ENCODE measurements at regions not wholly inside any gene's neighbourhood (a gene's known extent, or its start where the extent isn't known, plus 50 kb on each side); places are given as distances from the start of the nearest gene placed in this dataset.

- Histone ChIP-seq H3K9me3 (ENCODE audit: low read depth) (no peaks in the 10 kb centered on the region), H3K4me2 (no peak overlapping the region), H3K27me3 (no peaks in the 10 kb centered on the region), H3K79me2 (ENCODE audit: low read depth) (no peaks in the 10 kb centered on the region), H3K27ac (no peak overlapping the region), H3K36me3 (no peaks in the 10 kb centered on the region), H3F3A (ENCODE audit: low read depth) (no peaks in the 10 kb centered on the region), H3K4me3 (no peak overlapping the region), H4K20me1 (ENCODE audit: low read depth) (no peaks in the 10 kb centered on the region), H2AFZ (replicated peaks) (no peak overlapping the region), H3K9ac (no peak overlapping the region), H3K4me1 (no peaks in the 10 kb centered on the region)
- Mint-ChIP-seq H3K9me3 (no peaks in the 10 kb centered on the region), H3K4me3 (no peak overlapping the region), H3K4me1 (no peaks in the 10 kb centered on the region), H3K27ac (no peak overlapping the region), H3K36me3 (no peaks in the 10 kb centered on the region), H3K27me3 (ENCODE audit: insufficient read depth, low read depth) (peaks cover 2% of the 10 kb centered on the region)
- no peak for DNase-seq (ENCODE audit: low spot score)
- TF ChIP-seq EZH2 (IDR thresholded peaks at IDR 0.05), result no peak
- no peak for TF ChIP-seq EZH2phosphoT487 (IDR thresholded peaks at IDR 0.05)
- TF ChIP-seq, protein P1, sequence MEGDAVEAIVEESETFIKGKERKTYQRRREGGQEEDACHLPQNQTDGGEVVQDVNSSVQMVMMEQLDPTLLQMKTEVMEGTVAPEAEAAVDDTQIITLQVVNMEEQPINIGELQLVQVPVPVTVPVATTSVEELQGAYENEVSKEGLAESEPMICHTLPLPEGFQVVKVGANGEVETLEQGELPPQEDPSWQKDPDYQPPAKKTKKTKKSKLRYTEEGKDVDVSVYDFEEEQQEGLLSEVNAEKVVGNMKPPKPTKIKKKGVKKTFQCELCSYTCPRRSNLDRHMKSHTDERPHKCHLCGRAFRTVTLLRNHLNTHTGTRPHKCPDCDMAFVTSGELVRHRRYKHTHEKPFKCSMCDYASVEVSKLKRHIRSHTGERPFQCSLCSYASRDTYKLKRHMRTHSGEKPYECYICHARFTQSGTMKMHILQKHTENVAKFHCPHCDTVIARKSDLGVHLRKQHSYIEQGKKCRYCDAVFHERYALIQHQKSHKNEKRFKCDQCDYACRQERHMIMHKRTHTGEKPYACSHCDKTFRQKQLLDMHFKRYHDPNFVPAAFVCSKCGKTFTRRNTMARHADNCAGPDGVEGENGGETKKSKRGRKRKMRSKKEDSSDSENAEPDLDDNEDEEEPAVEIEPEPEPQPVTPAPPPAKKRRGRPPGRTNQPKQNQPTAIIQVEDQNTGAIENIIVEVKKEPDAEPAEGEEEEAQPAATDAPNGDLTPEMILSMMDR (IDR thresholded peaks at IDR 0.05), result no peak
These were observed 964.5 kb upstream of the MBL2 start for GRCh38 chr10:53737132-53737531.

DNA sequence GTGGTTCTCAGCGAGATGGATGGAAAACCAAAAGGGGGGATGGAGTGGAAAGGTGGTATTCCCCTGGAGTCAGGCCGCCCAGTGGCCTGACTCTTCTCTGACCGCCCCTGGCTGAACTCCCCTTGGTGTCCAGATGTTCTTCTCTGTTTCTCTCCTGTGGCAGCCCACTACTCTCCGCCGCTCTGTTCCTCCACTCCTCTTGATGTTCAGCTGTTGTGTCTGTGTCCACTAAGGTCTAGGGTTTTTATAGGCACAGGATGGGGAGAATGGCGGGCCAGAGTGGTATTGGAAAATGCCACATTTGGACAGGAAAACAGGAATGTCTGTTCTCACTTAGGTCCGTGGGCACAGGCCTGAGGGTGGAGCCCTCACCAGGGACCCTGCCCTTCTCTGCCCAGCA lies 954.3 kb upstream of the MBL2 start:
- DNase-seq (ENCODE audit: low spot score), result no peak
- Mint-ChIP-seq H3K4me3 (no peak overlapping the region), H3K27ac (no peak overlapping the region), H3K4me1 (no peaks in the 10 kb centered on the region), H3K27me3 (ENCODE audit: insufficient read depth, low read depth) (peaks cover 3% of the 10 kb centered on the region), H3K9me3 (no peaks in the 10 kb centered on the region), H3K36me3 (no peaks in the 10 kb centered on the region)
- Histone ChIP-seq H3K27ac (no peak overlapping the region), H2AFZ (replicated peaks) (no peak overlapping the region), H3F3A (ENCODE audit: low read depth) (no peaks in the 10 kb centered on the region), H3K4me2 (no peak overlapping the region), H3K79me2 (ENCODE audit: low read depth) (no peaks in the 10 kb centered on the region), H3K9ac (no peak overlapping the region), H3K27me3 (no peaks in the 10 kb centered on the region), H3K9me3 (ENCODE audit: low read depth) (no peaks in the 10 kb centered on the region), H3K36me3 (no peaks in the 10 kb centered on the region), H3K4me1 (no peaks in the 10 kb centered on the region), H4K20me1 (ENCODE audit: low read depth) (no peaks in the 10 kb centered on the region), H3K4me3 (no peak overlapping the region)
- TF ChIP-seq EZH2 (IDR thresholded peaks at IDR 0.05), result no peak
- TF ChIP-seq EZH2phosphoT487 (IDR thresholded peaks at IDR 0.05), result no peak

DNA sequence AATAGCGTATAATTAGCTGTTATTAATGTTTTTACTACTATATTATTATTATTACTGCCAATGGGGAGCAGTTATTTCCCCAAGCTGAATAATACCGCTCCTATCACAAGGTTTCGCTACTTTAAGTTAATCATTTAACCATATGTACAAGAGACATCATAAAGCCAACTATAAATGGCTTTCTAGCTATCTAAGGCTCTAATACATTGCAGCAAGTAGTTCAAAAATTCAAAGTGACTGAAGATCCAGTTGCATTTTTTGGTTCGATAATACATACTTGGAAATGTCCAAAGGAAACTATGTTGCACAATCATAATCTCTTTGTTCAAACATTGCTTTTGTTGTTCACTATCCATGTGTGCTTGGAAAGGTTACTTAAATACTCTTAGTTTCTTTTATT lies 952.0 kb upstream of the MBL2 start:
- DNase-seq (ENCODE audit: low spot score), result no peak

DNA sequence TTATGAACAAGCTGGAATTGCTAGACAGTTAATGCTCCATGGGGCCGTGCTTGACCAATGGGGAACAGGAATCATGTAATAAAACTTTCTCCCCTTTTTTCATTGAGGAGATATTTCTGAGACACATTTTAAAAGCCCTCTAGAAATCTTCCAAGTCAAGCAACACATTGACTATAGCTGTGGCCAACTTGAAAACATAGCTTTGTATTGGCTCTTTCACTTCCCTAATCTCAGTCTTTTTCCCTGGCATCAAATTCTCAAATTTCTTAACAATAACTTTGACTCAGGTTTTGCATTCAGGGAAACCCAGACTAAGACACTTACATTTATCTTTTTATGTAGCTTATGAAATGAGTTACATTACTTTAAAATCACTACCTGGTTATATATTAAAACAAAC lies 947.1 kb upstream of the MBL2 start:
- Mint-ChIP-seq H3K27me3 (ENCODE audit: insufficient read depth, low read depth) (no peaks in the 10 kb centered on the region), H3K27ac (no peak overlapping the region)

More for the DNA sequence above, 952.0 kb upstream of the MBL2 start:
- Histone ChIP-seq H3K4me3 (no peak overlapping the region), H3K36me3 (no peaks in the 10 kb centered on the region), H3K79me2 (ENCODE audit: low read depth) (no peaks in the 10 kb centered on the region), H3K9ac (no peak overlapping the region), H3K27ac (no peak overlapping the region), H3F3A (ENCODE audit: low read depth) (no peaks in the 10 kb centered on the region), H3K27me3 (no peaks in the 10 kb centered on the region), H4K20me1 (ENCODE audit: low read depth) (no peaks in the 10 kb centered on the region), H3K9me3 (ENCODE audit: low read depth) (no peaks in the 10 kb centered on the region), H2AFZ (replicated peaks) (no peak overlapping the region), H3K4me1 (no peaks in the 10 kb centered on the region), H3K4me2 (no peak overlapping the region)
- H3K27ac Mint-ChIP-seq, result no peak overlapping the region
- H3K9me3 Mint-ChIP-seq, result no peaks in the 10 kb centered on the region
- no peaks in the 10 kb centered on the region for H3K27me3 Mint-ChIP-seq (ENCODE audit: insufficient read depth, low read depth)
- H3K36me3 Mint-ChIP-seq, result no peaks in the 10 kb centered on the region
- no peaks in the 10 kb centered on the region for H3K4me1 Mint-ChIP-seq
- H3K4me3 Mint-ChIP-seq, result no peak overlapping the region
- TF ChIP-seq EZH2phosphoT487 (IDR thresholded peaks at IDR 0.05) (no peak), EZH2 (IDR thresholded peaks at IDR 0.05) (no peak)
- TF ChIP-seq, protein P1 (IDR thresholded peaks at IDR 0.05), result no peak

More for the DNA sequence above, 947.1 kb upstream of the MBL2 start:
- H3K27ac ChIP-seq, result no peak overlapping the region
- Mint-ChIP-seq H3K9me3 (no peaks in the 10 kb centered on the region), H3K4me1 (no peaks in the 10 kb centered on the region), H3K36me3 (no peaks in the 10 kb centered on the region), H3K4me3 (no peak overlapping the region)
- H4K20me1 ChIP-seq (ENCODE audit: low read depth), result no peaks in the 10 kb centered on the region
- H2AFZ ChIP-seq (replicated peaks), result no peak overlapping the region
- DNase-seq (ENCODE audit: low spot score), result no peak
- H3K4me3 ChIP-seq, result no peak overlapping the region
- no peaks in the 10 kb centered on the region for H3K9me3 ChIP-seq (ENCODE audit: low read depth)
- no peaks in the 10 kb centered on the region for H3K4me1 ChIP-seq
- no peak overlapping the region for H3K9ac ChIP-seq
- no peaks in the 10 kb centered on the region for H3K79me2 ChIP-seq (ENCODE audit: low read depth)
- H3K36me3 ChIP-seq, result no peaks in the 10 kb centered on the region
- no peaks in the 10 kb centered on the region for H3F3A ChIP-seq (ENCODE audit: low read depth)
- TF ChIP-seq, protein P1 (IDR thresholded peaks at IDR 0.05), result no peak
- H3K4me2 ChIP-seq, result no peak overlapping the region
- H3K27me3 ChIP-seq, result no peaks in the 10 kb centered on the region
